Neural progenitor cell (in vitro differentiated cells): ENCODE measurements at regions not wholly inside any gene's neighbourhood (a gene's known extent, or its start where the extent isn't known, plus 50 kb on each side); places are given as distances from the start of the nearest gene placed in this dataset.

Experiments
- DNase-seq: peaks from one replicate; pipeline ENCODE4 v3.0.0-alpha.2; 2016; ENCODE audit warnings: low spot score
- H2AFZ ChIP-seq: fragments of 200-600 bp; sonication (generic); replicated peaks from 2 replicates; pipeline ENCODE4 v1.6.1; 2016; ENCODE audit warnings: antibody characterized with exemption
- H3F3A ChIP-seq: fragments of 200-600 bp; sonication (generic); 2 replicates; pipeline ENCODE4 v1.6.1; 2016; ENCODE audit warnings: antibody characterized with exemption, low read depth
- H3K27ac ChIP-seq: fragments of 200-600 bp; sonication (generic); 2 replicates; pipeline ENCODE4 v1.5.1; 2016; ENCODE audit warnings: mild to moderate bottlenecking
- H3K27me3 ChIP-seq: fragments of 200-600 bp; sonication (generic); 2 replicates; pipeline ENCODE4 v1.6.1; 2016; ENCODE audit warnings: mild to moderate bottlenecking, moderate library complexity
- H3K36me3 ChIP-seq: fragments of 200-600 bp; sonication (generic); 2 replicates; pipeline ENCODE4 v1.5.1; 2016
- H3K4me1 ChIP-seq: fragments of 200-600 bp; sonication (generic); 2 replicates; pipeline ENCODE4 v1.6.1; 2016; ENCODE audit warnings: mixed run types
- H3K4me2 ChIP-seq: fragments of 200-600 bp; sonication (generic); 2 replicates; pipeline ENCODE4 v1.6.1; 2016
- H3K4me3 ChIP-seq: fragments of 200-600 bp; sonication (generic); 2 replicates; pipeline ENCODE4 v1.5.1; 2016
- H3K79me2 ChIP-seq: fragments of 200-600 bp; sonication (generic); 2 replicates; pipeline ENCODE4 v1.6.1; 2016; ENCODE audit warnings: low read depth
- H3K9ac ChIP-seq: fragments of 200-600 bp; sonication (generic); 2 replicates; pipeline ENCODE4 v1.6.1; 2016
- H3K9me3 ChIP-seq: fragments of 200-600 bp; sonication (generic); 2 replicates; pipeline ENCODE4 v1.5.1; 2016; ENCODE audit warnings: low read depth
- H4K20me1 ChIP-seq: fragments of 200-600 bp; sonication (generic); 2 replicates; pipeline ENCODE4 v1.6.1; 2016; ENCODE audit warnings: low read depth
- H3K27ac Mint-ChIP-seq: 3 replicates; pipeline ENCODE4 v1.8.0; 2021; ENCODE audit warnings: mixed read lengths
- H3K27me3 Mint-ChIP-seq: 2 replicates; pipeline ENCODE4 v1.8.0; 2022; ENCODE audit warnings: low read depth, mild to moderate bottlenecking, inconsistent platforms, moderate library complexity, mixed read lengths; ENCODE audit not compliant: insufficient read depth
- H3K36me3 Mint-ChIP-seq: 3 replicates; pipeline ENCODE4 v1.8.0; 2021; ENCODE audit warnings: mixed read lengths
- H3K4me1 Mint-ChIP-seq: 3 replicates; pipeline ENCODE4 v1.8.0; 2021; ENCODE audit warnings: mixed read lengths
- H3K4me3 Mint-ChIP-seq: 3 replicates; pipeline ENCODE4 v1.8.0; 2021; ENCODE audit warnings: mild to moderate bottlenecking, moderate library complexity, mixed read lengths
- H3K9me3 Mint-ChIP-seq: 3 replicates; pipeline ENCODE4 v1.8.0; 2020; ENCODE audit warnings: mixed read lengths
- CTCF ChIP-seq: fragments of 200-600 bp; sonication (generic); IDR thresholded peaks from 2 replicates; pipeline ENCODE4 v1.5.1; 2017; ENCODE audit warnings: antibody characterized with exemption, mild to moderate bottlenecking
- EZH2 ChIP-seq: fragments of 200-600 bp; sonication (generic); IDR thresholded peaks from 2 replicates; pipeline ENCODE4 v1.6.1; 2017; ENCODE audit warnings: antibody characterized with exemption, mild to moderate bottlenecking, moderate library complexity
- EZH2phosphoT487 ChIP-seq: fragments of 200-600 bp; sonication (generic); IDR thresholded peaks from 2 replicates; pipeline ENCODE4 v1.6.1; 2017; ENCODE audit warnings: antibody characterized with exemption

GRCh38 chr7:15084368-15084767, 181.8 kb upstream of the DGKB start:
- Histone ChIP-seq H3K79me2 (no peaks in the 10 kb centered on the region), H2AFZ (no peak overlapping the region), H3K4me3 (no peak overlapping the region), H3F3A (no peaks in the 10 kb centered on the region), H3K9me3 (no peaks in the 10 kb centered on the region), H3K27ac (no peak overlapping the region), H3K27me3 (no peaks in the 10 kb centered on the region), H3K4me1 (no peaks in the 10 kb centered on the region), H4K20me1 (no peaks in the 10 kb centered on the region), H3K9ac (no peak overlapping the region), H3K4me2 (no peak overlapping the region), H3K36me3 (no peaks in the 10 kb centered on the region)
- Mint-ChIP-seq H3K27ac (no peak overlapping the region), H3K4me3 (no peak overlapping the region), H3K36me3 (no peaks in the 10 kb centered on the region), H3K27me3 (no peaks in the 10 kb centered on the region), H3K9me3 (no peaks in the 10 kb centered on the region), H3K4me1 (peaks cover 3% of the 10 kb centered on the region)
- DNase-seq, result no peak
- no peak for TF ChIP-seq CTCF
- TF ChIP-seq EZH2phosphoT487, result no peak
- no peak for TF ChIP-seq EZH2

- Histone ChIP-seq H3K4me3 (no peak overlapping the region), H3K4me1 (no peaks in the 10 kb centered on the region), H3K9ac (no peak overlapping the region), H3K79me2 (no peaks in the 10 kb centered on the region), H3F3A (no peaks in the 10 kb centered on the region), H3K36me3 (no peaks in the 10 kb centered on the region), H2AFZ (no peak overlapping the region), H3K4me2 (no peak overlapping the region), H3K27ac (no peak overlapping the region), H3K27me3 (no peaks in the 10 kb centered on the region), H4K20me1 (no peaks in the 10 kb centered on the region), H3K9me3 (no peaks in the 10 kb centered on the region)
- no peaks in the 10 kb centered on the region for H3K9me3 Mint-ChIP-seq
- DNase-seq, result no peak
- H3K4me1 Mint-ChIP-seq, result no peaks in the 10 kb centered on the region
- H3K27ac Mint-ChIP-seq, result no peak overlapping the region
- H3K36me3 Mint-ChIP-seq, result no peaks in the 10 kb centered on the region
- H3K27me3 Mint-ChIP-seq, result no peaks in the 10 kb centered on the region
- TF ChIP-seq EZH2, result no peak
- TF ChIP-seq CTCF, result no peak
- TF ChIP-seq EZH2phosphoT487, result no peak
- no peak overlapping the region for H3K4me3 Mint-ChIP-seq
Measured at GRCh38 chr7:15081891-15082290, 179.3 kb upstream of the DGKB start.

- Mint-ChIP-seq H3K4me1 (no peaks in the 10 kb centered on the region), H3K36me3 (no peaks in the 10 kb centered on the region), H3K27ac (no peak overlapping the region), H3K27me3 (no peaks in the 10 kb centered on the region), H3K9me3 (no peaks in the 10 kb centered on the region), H3K4me3 (no peak overlapping the region)
- no peaks in the 10 kb centered on the region for H3K27me3 ChIP-seq
- no peak overlapping the region for H3K9ac ChIP-seq
- no peak overlapping the region for H3K4me3 ChIP-seq
- no peak overlapping the region for H3K27ac ChIP-seq
- H3K9me3 ChIP-seq, result no peaks in the 10 kb centered on the region
- H3K4me2 ChIP-seq, result no peak overlapping the region
- no peaks in the 10 kb centered on the region for H3K79me2 ChIP-seq
- no peaks in the 10 kb centered on the region for H3K36me3 ChIP-seq
- H2AFZ ChIP-seq, result no peak overlapping the region
- TF ChIP-seq EZH2, result no peak
- TF ChIP-seq EZH2phosphoT487, result no peak
- TF ChIP-seq CTCF, result no peak
- no peaks in the 10 kb centered on the region for H3F3A ChIP-seq
- H4K20me1 ChIP-seq, result no peaks in the 10 kb centered on the region
- no peak for DNase-seq
- H3K4me1 ChIP-seq, result no peaks in the 10 kb centered on the region
Measured at GRCh38 chr7:15073301-15073700, 170.8 kb upstream of the DGKB start.

- TF ChIP-seq CTCF (no peak), EZH2phosphoT487 (no peak), EZH2 (no peak)
- no peak overlapping the region for H3K4me3 ChIP-seq
- DNase-seq, result no peak
- H3K36me3 ChIP-seq, result no peaks in the 10 kb centered on the region
- Mint-ChIP-seq H3K9me3 (no peaks in the 10 kb centered on the region), H3K36me3 (no peaks in the 10 kb centered on the region), H3K27me3 (no peaks in the 10 kb centered on the region), H3K4me3 (no peak overlapping the region), H3K4me1 (no peaks in the 10 kb centered on the region), H3K27ac (no peak overlapping the region)
- H3F3A ChIP-seq, result no peaks in the 10 kb centered on the region
- no peaks in the 10 kb centered on the region for H4K20me1 ChIP-seq
- H2AFZ ChIP-seq, result no peak overlapping the region
- no peak overlapping the region for H3K27ac ChIP-seq
- no peak overlapping the region for H3K4me2 ChIP-seq
- no peak overlapping the region for H3K9ac ChIP-seq
- no peaks in the 10 kb centered on the region for H3K9me3 ChIP-seq
- no peaks in the 10 kb centered on the region for H3K27me3 ChIP-seq
- no peaks in the 10 kb centered on the region for H3K4me1 ChIP-seq
- H3K79me2 ChIP-seq, result no peaks in the 10 kb centered on the region
Measured at GRCh38 chr7:15068324-15068723, 165.8 kb upstream of the DGKB start.
